LNCAP (cell line): ENCODE measurements at regions not wholly inside any gene's neighbourhood (a gene's known extent, or its start where the extent isn't known, plus 50 kb on each side); places are given as distances from the start of the nearest gene placed in this dataset.

Source experiments
- TF ChIP-seq, protein P1 (sequence below): fragments of 450-650 bp; IDR thresholded peaks from 2 replicates; pipeline ENCODE4 v1.5.1; 2017; ENCODE audit warnings: mild to moderate bottlenecking

DNA sequence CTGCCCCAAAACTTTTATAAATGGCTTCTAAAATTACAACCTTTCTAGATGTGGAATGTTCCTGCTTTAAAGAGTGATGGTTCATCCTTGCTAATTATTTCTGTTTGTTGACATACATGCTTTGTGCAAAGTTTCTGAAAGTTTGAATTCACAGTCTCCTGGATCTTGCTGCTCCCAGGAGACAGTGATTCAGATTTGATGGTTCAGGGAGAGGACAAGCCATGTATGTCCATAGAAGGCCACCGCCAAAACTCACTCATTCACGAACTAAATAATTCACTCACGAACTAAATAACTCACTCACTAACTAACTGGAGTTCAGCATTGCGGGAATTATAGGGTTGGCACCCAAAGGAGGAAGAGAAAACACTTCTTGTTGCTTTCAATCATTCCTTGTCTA, 416.5 kb upstream of the ZEB2 start:
- TF ChIP-seq, protein P1, sequence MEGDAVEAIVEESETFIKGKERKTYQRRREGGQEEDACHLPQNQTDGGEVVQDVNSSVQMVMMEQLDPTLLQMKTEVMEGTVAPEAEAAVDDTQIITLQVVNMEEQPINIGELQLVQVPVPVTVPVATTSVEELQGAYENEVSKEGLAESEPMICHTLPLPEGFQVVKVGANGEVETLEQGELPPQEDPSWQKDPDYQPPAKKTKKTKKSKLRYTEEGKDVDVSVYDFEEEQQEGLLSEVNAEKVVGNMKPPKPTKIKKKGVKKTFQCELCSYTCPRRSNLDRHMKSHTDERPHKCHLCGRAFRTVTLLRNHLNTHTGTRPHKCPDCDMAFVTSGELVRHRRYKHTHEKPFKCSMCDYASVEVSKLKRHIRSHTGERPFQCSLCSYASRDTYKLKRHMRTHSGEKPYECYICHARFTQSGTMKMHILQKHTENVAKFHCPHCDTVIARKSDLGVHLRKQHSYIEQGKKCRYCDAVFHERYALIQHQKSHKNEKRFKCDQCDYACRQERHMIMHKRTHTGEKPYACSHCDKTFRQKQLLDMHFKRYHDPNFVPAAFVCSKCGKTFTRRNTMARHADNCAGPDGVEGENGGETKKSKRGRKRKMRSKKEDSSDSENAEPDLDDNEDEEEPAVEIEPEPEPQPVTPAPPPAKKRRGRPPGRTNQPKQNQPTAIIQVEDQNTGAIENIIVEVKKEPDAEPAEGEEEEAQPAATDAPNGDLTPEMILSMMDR, result no peak

DNA sequence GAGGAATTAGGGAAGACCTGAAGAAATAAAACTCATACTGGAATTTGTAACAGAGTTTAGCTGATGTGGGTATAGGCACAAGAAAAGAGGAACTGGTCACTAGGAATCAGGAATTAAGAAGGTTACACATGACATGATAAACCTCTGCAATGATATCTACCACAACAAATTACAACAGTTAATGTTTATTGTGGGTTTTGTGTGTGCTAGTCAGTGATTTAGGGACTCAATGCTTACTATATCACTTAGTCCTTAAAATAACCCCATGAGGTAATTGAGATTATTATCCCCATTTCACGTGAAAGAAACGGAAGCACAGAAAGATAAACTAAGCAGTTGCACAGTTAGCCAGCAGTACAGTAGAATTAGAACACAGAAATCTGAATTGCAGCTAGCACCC, 415.8 kb upstream of the ZEB2 start:
- TF ChIP-seq, protein P1, result no peak

DNA sequence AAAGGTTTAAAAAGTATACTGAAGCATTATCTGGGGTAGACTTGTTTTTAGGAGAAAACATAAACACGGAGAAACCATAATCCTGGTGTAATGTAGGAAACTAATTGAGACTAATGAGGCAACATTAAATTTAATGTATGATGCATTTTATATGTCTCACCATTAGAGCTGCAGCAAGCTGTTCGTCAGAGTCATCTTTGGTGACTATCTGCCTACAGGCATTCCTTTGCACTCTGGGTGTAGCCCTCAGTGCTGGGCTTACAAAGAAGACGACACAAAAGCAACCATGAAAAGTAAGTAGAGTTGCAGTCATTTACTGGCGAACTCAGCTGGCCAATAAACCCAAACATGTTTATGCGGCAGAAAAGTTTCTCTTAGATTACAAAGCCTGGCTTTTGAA, 415.3 kb upstream of the ZEB2 start:
- TF ChIP-seq, protein P1, result no peak

DNA sequence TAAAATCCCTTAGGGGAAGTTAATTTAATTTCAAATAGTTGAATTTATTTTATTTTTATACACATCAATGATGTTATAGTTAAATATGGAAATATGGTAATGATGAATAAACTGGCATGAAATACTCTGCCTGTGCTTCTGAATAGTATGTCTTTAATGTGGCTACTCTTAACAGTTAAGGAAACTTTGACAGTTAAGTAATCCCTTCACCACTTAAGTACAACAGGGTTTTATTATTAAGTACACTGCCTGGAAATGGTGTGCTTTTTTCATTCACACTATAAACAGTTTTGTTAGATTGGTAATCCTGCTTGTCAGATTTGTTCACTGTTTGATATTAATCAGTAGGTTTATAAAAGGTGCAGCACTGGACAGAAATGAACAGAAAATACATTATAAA, 412.0 kb upstream of the ZEB2 start:
- TF ChIP-seq, protein P1, result no peak

DNA sequence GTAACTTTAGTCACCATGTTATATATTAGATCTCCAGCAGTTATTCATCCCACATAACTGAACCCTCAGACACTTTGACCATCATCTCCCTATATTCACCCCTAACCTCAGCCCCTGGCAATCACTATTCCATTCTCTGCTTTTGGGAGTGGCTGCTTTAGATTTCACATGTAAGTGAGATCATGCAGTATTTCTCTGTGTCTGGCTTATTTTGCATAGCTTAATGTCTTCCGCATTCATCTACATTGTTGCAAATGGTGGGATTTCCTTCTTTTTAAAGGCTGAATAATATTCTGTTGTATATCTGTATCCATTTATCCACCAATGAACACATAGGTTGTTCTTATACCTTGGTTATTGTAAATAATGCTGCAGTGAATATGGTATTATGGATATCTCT, 411.6 kb upstream of the ZEB2 start:
- TF ChIP-seq, protein P1, result no peak

DNA sequence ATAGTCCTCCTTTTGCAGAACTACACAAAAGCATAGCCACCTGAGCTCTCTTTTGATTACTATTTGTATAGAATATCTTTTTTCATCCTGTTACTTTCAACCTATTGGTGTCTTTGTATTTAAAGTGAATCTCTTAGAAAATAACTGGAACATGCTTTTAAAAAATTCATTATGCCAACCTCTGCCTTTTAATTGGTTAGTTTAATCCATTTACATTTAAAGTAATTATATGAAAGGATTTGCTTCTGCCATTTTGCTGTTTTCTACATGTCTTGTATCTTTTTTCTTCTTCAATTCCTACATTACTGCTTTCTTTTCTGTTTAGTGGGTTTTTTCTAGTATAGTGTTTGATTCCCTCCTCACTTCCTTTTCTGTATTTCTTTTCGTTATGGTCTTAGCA, 407.5 kb upstream of the ZEB2 start:
- TF ChIP-seq, protein P1, result no peak

DNA sequence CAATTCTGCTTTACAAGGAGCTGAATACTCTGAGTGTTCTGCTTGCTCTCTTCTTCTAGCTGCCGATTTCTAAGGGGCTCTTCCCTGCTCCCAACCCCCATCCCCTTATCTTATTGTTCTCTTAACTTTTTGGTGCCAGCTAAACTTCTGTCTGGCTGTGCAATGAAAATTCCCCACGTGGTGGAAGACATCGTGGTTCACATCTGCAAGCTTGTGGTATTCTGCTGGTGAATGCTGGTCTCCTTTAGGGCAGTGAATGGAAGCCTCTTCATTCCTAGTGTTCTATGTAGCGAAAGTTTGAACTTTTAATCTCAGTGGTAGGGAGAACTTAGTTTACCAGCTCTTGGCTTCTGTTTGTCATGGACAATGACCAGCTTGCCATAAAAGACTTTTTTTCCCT, 406.0 kb upstream of the ZEB2 start:
- TF ChIP-seq, protein P1, result no peak

DNA sequence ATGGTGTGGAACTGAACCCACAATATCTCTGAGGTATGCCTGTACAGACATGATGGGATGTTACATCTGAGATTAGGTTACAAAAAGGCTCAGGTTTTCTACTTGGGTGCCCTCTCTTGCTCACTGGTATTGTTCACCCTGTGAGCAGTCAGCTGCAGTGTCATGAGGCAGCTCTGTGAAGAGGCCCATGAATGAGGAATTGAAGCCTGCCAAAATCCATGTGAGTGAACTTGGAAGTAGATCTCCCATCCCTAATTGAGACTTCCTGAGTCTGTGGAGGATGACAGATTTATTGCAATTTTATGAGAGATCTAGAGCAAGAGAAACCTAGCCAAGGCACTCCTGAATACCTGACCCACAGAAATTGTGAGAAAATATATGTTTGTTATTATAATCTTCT, 404.9 kb upstream of the ZEB2 start:
- TF ChIP-seq, protein P1, result no peak
